HG03520 (cell line): ENCODE measurements at regions not wholly inside any gene's neighbourhood (a gene's known extent, or its start where the extent isn't known, plus 50 kb on each side); places are given as distances from the start of the nearest gene placed in this dataset.

Experiments used
- ATAC-seq: cut with Tn5 transposase; IDR thresholded peaks from one replicate; pipeline ENCODE4 v1.9.1; 2021; ENCODE audit warnings: mild to moderate bottlenecking, moderate library complexity; ENCODE audit not compliant: unreplicated experiment

DNA sequence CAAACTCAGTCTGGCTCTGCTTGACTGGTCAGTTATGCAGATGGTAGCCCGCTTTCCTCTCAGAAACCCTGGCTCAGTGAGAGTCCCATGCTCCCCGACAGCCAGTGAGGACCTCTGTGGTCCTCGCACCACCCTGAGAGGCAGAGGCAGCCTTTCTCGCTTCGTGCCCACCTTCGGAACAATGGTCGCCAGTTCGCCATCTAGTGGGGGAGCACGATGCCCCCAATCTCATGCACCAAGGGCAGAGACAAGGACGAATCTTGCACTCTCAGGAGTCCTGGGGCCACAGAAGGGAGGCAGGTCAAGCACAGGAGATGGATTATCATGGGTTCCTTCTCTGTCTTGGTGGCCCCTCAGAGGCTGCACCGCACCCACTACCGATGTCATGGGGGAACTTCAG, 75.2 kb downstream of the RHCG start:
- no peak for ATAC-seq

DNA sequence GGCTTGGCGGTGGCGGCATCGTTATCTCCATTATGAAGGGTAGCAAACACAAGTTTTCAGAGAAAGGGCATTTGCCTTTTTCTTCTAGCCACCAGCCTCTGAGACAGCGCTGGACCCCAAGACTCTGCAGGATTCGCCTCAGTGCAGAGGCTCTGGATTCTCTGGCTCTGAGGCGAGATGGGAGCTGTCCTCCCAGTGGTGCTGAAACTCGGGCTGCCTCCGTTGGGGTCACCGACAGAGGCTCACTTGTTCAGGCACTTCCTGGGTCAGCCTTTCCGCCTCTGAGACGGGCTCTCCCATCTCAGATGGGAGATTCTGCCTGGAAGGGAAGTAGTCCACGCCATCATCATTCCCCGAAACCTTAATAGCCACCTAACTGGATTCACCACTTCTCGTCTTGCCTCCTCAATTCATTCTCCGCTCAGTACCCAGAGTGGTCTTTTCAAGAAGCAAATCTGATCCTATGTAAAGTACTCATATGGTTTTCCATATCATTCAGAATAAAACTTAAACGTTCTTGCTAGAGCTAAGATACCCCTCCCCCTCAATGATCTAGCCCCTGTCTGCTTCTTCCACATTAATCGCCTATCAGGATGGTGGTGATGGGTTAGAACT, 76.9 kb downstream of the RHCG start:
- no peak for ATAC-seq

DNA sequence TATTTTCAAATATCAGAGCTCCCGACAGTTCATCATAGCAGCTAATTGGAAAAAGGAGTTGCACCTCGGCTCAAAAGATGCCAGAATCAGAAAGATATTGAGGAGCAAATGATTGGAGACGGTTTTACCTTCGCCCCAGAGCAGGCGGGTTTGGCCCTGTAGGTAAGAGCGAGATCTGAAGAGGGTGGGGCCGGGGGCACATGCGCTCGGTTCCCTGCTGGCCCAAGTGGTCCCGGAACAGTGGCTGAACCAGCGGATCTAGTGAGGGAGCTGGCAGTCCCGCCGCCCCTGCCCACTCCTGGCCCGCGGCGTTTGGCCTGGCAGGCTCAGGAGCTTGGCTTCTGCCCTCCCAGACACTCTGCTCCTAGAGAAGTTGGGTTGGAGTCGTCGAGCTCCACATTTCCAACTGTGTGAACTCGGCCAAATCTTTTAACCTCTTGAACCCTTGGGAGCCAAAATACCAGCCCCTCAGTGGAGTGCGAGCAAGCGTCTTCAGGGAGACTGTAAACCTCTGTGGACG, 79.1 kb downstream of the RHCG start:
- no peak for ATAC-seq

DNA sequence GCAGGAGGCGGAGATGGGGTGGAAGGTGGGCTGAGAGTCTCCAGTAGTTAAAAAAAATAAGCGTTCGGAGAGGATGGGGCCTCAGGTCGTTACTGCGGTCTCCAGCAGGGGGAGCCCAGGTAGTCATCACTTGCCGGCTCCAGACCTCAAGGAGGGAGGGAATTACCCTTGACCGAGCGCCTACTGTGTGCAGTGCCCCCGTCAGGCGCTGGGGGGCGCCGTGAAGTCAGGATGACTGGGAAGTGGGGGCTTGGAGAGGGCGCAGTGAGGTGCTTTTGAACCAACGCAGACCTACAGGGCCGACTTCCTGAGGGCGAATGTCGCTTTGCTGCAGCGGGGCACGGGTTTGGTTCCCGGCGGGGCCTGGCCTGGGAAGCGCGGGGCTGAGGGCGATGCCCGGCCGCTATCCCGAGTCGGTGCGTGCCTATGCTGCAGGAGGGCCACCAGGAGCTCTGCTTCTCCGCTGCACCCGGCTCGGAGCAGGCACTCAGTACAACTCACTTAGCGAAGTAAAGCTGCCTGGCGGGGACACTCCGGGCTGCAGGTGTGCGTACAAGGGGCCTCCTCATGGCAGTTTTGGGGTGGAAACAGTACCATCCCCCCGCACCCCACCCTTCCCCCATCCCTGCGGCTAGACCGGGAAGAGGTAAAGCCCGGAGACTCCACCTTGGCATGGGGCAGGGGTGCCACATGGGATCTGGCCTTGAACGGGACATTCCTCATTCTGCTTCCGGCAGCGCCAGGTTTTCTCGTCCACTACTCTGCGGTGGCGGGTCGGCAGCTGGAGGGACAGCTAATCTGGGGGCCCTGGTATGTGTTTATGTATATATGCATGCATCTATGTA, 79.8 kb downstream of the RHCG start:
- peak; percentile 82 for ATAC-seq

DNA sequence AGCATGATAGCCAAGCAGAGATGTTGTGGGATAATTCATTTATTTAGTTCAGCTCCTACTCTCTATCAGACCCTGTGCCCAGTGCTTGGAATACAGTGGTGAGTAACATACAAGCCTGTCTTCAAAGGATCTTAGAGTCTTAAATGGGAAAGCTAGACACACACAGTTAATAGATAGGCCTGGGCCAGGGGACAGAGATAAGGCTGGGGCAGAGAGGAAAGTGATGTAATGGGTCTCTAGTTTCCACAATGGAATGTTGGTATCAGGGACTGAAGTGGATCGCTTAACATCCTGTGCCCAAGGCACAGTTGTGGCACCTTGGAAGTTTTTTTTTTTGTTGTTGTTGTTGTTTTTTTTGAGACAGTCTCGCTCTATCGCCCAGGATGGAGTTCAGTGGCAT, 79.9 kb upstream of the POLG start:
- ATAC-seq = no peak

DNA sequence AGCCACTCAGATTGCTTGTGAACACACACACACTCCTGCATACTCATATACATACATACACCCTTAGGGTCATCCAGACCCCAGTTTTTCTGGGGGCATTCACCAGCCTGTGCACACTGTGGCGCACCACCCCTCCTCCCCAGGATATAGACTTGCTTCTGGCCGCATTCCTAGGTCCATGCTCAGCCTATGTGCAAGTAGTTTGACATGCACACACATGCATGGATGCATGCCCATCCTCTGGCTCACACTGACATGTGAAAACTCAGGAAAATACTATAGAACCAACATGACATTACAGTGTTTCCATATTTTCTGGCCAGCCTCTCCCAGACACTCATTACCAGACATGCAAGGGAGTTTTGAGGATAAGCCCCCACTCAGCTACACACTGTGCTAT, 79.3 kb upstream of the POLG start:
- no peak for ATAC-seq

DNA sequence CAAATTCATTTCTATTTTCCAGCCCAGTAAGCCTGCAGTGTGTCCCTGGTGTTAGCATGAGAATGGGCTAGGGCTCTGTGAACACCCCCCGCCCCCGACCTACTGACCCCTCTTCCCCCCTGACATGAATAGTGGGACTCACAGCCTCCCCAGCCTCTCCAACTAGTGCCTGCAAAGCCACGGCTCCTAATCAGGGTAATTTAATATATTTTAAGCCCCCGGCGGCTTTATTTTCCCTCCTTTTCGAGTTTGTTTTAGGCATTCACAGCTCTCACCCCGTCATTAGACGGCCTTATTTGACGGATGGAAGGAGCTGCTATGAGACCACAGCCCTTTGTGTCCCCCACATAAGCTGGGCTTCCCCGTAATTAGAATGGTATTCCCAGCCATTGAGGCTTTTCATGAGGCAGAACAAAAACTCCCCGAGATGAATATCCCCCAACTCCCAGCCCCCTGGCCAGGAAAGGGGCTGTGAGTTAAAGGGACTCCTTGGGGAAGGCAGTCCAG, 78.3 kb upstream of the POLG start:
- ATAC-seq = no peak

DNA sequence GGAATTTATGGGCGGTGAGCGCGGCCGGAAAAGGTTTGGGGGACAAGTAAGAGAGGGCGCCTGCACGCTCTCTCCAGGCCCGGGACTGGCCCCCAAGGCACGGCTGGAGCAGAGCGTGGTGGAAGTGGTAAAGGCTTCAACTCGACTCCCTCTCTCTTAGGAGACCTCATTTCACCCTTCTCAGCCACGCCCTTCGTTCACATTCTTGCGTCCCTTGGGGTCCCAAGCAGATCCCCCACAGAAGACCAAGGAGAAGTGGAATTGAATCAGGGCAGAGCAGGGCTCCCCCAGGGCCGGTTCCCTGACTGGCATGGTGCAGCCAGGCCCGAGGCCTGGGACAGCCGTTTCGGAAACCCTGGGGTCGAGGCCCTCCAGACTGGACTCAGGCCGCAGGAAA, 75.4 kb upstream of the POLG start:
- ATAC-seq = no peak

DNA sequence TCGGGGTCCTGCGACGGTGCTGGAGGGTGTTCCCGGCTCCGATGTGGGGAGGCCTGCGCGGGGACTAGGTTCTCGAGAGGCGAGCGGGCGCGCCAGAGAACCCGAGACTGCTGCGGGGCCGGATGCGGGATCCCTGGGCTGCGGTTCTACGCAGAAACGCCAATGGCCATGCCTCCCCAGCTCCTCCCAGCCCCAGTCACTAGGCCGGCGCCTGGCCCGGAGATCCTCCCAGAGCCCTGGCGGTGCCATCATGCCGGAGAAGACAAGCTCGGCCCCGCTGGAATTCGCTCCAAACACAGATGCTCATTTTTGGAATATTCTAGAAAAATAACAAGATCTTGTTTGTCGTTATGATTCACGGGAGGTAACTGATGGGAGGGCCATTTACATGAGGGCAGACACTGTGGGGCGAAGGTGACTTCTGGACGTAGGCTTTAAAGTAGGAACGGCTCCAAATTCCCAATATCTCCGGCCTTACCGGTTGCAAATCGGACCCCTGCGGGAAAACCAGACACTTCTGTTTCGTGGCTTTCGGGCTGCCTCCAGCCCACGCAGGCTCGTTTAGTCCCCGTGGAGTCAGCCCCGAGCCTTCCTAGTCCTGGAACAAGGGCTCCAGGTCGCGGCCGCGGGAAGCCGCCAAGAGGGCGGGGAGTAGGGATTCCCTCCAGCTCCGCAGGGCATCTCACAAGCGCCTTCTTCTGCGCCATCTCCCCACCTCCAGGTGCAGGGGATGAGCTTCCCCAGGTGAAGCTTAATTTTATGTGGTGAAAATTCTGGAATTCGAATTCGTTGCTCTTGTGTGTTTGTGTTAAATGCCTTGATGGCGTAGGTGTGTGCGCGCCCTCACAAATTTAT, 74.8 kb upstream of the POLG start:
- no peak for ATAC-seq

DNA sequence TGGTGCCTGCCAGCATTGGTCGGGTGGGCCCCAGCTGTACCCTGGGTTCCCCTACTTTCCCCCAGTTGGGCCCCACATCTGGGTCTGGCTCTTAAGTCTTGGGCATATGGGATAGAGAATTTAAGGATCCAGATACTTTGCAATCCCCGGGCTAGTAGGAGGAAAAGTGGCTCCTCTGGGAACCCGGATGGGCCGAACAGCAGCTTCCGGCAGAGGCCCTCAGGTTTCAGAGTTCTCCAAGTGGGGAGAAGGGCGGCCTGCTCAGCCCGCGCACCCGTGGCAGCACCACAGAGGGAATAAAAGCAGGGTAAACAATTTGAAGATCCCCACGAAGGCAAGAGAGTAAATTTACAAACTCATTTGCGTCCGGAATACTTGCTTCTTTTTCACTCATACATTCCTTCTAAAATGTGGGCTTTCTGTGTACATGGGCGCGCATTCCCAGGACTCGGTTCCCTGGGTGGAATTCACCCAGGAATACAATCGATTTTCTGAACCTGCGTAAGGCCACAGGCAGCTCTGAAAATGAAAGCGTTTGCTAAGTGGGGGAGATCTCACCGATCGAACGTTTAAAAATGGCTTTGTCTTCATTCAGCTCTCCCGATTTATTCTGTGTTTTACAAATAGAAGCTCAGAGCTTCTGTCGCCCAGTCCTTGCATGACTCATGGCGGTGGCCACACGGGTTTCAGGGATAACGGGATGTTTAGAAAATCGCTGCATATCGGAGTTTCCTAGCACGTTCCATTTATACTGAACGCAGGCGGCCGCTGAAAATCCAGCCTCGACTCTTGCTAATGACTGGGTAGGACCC, 74.0 kb upstream of the POLG start:
- no peak for ATAC-seq

DNA sequence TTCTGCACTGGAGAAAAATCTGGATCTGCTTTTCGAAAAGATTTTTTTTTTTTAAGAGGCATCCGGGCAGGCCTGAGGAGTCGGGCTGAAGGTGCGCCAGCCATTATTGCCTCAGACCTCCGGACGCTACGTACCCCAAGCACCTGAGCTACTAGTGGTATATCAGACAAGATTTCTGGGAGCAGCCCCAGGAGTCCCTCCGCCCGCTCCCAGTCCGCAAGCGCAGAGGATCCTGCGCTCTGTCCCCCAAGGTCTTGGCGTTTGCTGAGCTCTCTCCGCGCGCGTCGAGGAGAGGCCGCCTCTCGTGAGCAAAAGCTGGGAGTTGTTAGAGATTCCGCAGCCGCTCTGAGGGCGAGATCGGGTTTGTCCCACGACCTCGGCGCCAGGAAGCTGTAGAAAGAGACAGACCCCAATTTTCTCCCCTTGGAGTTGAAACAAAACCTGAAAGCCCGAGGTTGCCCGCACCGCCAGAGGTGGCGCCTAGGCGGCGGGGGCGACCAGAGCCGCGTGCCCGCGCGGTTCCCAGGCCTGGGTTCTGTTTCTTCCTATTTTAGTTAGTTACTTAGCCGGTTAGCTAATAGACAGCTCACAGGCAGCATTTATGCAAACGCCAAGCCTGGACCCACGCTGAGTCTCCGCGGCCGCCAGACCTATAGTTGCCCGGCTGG, 72.5 kb upstream of the POLG start:
- ATAC-seq = no peak

DNA sequence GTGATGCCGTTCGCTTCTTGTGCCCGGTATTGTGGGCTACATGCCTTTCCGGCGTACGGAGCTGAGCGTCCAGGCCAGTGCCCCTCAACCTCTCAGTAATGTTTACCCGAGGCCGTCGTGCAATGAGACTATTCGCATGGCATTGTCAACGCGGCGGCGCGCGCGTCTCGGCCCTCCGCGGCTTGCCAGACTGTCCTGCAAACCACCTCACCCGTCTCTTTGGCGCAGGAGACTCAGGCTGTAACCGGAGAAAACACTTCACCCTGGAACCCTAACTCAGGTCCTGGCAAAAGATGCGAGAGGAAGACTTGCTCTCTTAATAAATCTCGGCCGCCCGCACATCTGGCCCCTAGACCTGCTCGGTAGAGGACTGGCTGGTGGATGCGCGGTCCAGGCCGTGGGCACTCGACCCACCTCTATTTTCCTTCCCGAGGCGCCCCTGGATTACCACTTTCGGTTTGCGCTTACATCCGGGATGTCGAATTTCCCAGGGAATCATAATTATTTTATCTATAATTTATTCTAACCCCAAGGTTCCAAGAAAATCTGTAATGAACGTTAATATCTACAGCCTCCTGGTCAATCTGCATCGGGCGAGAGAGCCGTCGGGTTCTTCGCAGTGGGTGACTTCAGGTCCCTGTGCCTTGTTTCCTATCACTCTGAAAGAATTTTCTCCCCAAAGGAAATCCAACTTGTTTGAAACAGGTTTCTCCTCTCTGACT, 71.8 kb upstream of the POLG start:
- no peak for ATAC-seq

DNA sequence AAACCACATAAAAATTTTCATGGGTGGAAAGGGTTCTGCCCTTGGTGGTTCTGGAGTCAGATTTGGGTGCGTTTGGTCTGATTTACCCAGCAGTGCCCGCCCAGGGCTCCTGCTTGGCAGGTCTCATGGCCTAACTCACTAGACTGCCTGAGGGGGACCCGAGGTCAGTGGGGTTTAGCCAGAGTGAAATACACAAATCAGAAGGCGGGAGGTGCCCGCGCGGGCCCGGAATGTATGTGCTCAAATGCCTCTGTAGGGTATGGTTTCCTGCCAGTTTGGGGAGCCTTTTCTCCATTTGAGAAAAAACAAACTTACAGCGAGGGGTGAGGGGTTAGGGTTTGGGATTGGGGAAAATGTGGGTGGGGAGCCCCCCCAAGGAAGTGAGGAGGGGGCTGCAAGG, 70.9 kb upstream of the POLG start:
- no peak for ATAC-seq

DNA sequence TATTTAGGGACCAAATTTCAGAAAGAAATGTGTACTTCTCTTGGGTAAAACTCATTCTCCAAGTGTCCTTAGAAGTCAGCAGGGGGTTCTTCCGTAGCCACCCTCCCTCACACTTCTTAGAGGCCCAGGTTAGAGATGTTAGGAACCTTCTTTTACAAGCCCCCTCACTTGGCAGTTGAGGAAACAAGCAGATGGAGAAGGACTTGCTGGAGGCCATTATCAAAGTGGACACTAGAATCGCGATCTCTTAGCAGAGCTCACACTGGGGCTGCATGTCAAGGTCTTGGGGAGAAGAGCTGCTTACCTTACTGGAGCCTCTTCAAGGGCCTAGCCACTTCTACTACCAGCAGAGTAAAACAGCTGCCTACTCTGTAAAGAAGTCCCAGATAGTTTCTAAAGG, 69.4 kb upstream of the POLG start:
- ATAC-seq = no peak

DNA sequence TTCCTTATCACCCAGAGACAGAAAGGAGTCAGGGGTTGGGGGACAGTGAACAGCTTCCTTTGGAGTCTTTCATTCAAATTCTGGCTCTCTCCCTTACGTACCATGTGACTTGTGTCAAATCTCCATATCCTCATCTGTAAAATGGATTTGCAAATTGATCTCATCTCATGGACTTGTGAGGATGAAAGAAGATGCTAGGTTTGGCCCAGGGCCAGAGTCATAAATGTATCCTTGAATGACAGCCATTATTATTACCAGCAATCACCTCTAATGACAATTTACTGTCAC, 67.8 kb upstream of the POLG start:
- no peak for ATAC-seq

DNA sequence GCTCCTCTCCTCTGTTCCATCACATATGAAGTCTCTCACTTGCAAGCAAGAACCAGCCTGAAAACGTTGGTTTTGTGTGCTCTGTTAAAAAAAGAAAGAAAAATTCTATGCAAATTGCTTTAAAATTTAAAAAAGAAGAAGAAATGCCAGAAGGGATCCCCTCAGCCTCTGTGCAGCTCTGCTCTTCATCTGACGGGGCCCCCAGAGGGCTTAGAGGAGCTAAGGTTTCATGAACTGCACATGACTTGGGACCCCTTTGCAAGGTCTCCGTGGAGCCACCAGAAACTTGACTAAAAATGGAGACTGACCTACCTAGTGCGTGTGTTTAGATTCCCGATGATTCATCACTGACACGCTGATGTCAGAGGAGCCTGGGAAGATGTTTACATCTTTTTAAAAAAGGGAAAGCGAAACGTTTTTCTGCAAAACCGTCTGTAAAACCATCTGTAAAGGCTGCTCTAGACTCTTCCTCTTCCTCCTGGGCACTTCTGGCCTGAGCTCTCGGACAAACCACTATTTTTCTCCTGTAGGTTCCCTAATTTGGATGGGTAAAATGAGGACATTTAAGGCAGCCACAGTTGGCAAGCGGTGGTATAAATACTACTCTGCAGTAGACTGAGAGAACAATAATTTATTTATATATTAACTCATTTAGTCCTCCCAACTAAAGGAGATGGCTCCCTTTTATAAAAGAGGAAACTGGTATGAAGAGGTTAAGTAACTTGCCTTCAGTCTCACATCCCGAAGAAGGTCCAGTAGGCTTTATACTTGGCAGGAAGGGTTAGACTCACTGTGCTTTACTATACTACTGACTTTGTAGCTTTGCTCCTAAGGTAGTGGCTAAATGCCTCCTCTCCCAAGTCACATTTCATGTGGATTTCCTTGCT, 67.2 kb upstream of the POLG start:
- no peak for ATAC-seq

DNA sequence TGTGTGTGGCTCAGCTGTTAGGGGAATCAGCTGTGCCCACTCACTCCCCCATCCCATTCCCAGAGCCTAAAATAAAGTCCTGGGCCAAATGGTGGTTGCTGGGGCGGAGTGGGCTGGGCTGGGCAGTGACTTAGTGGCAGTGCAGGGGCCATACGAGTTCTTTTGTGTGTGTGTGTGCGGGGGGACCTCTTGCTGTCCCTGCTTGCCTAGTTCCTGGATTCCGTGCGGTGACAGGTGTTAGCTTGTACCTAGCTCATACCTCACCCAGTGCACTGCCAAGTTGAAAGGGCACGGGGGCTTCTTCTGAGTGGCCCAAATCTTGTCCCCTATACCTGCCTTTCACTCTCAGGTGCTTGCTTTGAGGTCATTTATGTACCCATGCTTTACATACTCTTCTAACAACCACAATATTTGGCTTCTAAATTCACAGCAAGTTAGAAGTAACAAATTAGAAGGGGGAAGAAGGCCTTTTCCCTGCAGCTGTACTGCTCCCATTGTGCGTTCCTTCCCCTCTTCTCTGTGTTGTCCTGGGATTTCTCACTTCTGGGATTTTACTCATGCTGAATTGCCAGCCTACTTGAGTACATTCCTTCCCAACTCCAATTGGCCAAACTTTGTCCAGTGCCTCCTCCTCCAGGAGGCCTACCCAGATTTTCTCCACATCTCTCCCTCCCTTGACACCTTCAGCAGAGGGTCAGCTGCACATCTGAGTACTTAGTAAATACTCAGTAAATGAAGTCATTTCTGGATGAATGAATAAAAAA, 66.3 kb upstream of the POLG start:
- no peak for ATAC-seq
